ENCODE measurements at regions not wholly inside any gene's neighbourhood (a gene's known extent, or its start where the extent isn't known, plus 50 kb on each side); places are given as distances from the start of the nearest gene placed in this dataset.

DNA sequence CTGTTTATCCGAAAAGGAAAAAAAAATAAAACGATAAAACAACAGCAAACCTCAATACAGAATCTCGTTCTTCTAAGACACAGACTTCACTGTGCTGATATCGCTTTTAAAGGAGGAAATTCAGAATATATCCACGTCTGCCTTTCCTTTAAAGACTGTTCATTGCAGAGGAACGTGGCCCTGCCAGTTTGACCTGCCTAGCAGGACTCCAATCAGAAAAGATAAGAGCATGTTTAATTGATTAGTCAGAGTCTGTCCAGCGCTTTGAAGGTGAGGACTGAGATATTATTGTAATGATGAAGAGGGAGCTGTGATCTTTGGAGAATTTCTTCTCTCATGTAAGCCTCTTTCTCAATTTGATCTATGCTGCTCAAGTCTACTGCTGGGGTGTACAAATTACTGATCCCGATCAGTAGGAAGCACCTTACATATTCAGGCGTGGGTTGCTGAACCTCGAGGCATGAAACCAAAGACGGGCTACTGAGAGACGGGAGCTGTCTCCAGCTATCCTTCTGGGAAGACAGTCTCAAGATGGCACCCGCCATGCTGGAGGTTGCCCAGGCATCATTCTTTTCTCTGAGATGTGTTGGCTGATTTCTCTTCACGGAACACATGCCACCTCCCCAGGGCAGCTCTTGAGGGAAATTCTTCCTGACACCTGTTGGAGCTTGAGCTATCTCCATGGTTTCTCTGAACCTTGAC, 146.1 kb downstream of the SHOX start:
- WGBS, 2 donors (ENCODE audit: extremely low coverage in 2 of 2, insufficient read length in 2 of 2, insufficient replicate concordance in 1 of 2) = no CpG with 5 or more reads among the region's 14 CpGs
- Histone ChIP-seq H3K9me3 (replicated peaks in 1 of 2; ENCODE audit: control insufficient read depth in 2 of 2, insufficient read depth in 1 of 2, low read depth in 1 of 2, low read length in 2 of 2) (peaks cover 0 to 2% of the 10 kb centered on the region in 2 donors), H3K79me1 (ENCODE audit: low read depth, low read length) (no peaks in the 10 kb centered on the region), H3K27me3 (ENCODE audit: control insufficient read depth in 3 of 3, insufficient read depth in 3 of 3, low read depth in 1 of 3, low read length in 3 of 3) (peaks cover 0 to 5% (median 0%) of the 10 kb centered on the region in 3 experiments), H3K14ac (ENCODE audit: low read length) (no peak overlapping the region), H3K18ac (ENCODE audit: low read length) (no peak overlapping the region), H3K36me3 (replicated peaks in 1 of 2; ENCODE audit: control insufficient read depth in 2 of 2, insufficient read depth in 2 of 2, low read length in 2 of 2) (no peaks in the 10 kb centered on the region), H3K9ac (ENCODE audit: low read depth, low read length, poor library complexity) (no peak overlapping the region), H2BK15ac (ENCODE audit: low read length) (no peak overlapping the region), H3K4ac (ENCODE audit: low read length) (no peak overlapping the region), H2AK5ac (ENCODE audit: low read depth, low read length) (no peak overlapping the region), H2BK12ac (ENCODE audit: low read length) (no peak overlapping the region), H3K4me1 (ENCODE audit: control insufficient read depth in 2 of 2, insufficient read depth in 1 of 2, low read depth in 1 of 2, low read length in 2 of 2) (peaks cover 0 to 3% of the 10 kb centered on the region in 2 donors), H2AFZ (ENCODE audit: low read length) (no peak overlapping the region), H3K27ac (replicated peaks; ENCODE audit: low read length) (no peak overlapping the region), H3K4me2 (ENCODE audit: insufficient read depth, low read length, poor library complexity, severe bottlenecking) (no peak overlapping the region), H2BK120ac (ENCODE audit: low read depth, low read length) (no peak overlapping the region), H4K91ac (ENCODE audit: low read depth, low read length, poor library complexity) (no peak overlapping the region), H3K23ac (ENCODE audit: low read depth, low read length, poor library complexity) (no peak overlapping the region), H4K8ac (ENCODE audit: low read depth, low read length) (no peak overlapping the region), H3K4me3 (ENCODE audit: low read length in 2 of 2) (no peak overlapping the region), H2BK5ac (ENCODE audit: low read length) (no peak overlapping the region)
- no peak for DNase-seq (ENCODE audit: low spot score)

DNA sequence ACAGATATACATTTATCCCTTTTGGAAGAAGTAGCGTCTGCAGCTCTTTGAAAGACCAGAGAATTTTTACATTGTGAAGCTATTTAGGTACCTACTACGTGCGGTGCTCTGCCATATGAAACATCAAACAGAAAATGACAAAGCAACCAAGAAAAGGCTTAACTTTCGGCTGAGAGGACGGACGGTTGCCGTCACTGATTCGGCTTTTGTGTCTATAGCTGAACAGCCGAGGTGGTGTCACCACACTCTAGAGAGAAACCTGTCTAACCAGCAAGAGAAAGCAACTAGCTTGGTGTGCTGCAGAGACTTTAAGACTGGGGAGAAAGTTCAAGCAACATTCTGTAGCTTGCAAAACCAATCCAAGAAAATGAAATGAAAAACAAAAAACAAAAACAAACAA, 145.5 kb downstream of the SHOX start:
- Histone ChIP-seq H2BK12ac (ENCODE audit: low read length) (no peak overlapping the region), H3K9ac (ENCODE audit: low read depth, low read length, poor library complexity) (no peak overlapping the region), H4K8ac (ENCODE audit: low read depth, low read length) (no peak overlapping the region), H2BK120ac (ENCODE audit: low read depth, low read length) (no peak overlapping the region), H4K91ac (ENCODE audit: low read depth, low read length, poor library complexity) (no peak overlapping the region), H2BK5ac (ENCODE audit: low read length) (no peak overlapping the region), H3K27ac (replicated peaks; ENCODE audit: low read length) (no peak overlapping the region), H2AK5ac (ENCODE audit: low read depth, low read length) (no peak overlapping the region), H3K9me3 (replicated peaks in 1 of 2; ENCODE audit: control insufficient read depth in 2 of 2, insufficient read depth in 1 of 2, low read depth in 1 of 2, low read length in 2 of 2) (peaks cover 0 to 2% of the 10 kb centered on the region in 2 donors), H2BK15ac (ENCODE audit: low read length) (no peak overlapping the region), H3K18ac (ENCODE audit: low read length) (no peak overlapping the region), H3K14ac (ENCODE audit: low read length) (no peak overlapping the region), H3K36me3 (replicated peaks in 1 of 2; ENCODE audit: control insufficient read depth in 2 of 2, insufficient read depth in 2 of 2, low read length in 2 of 2) (no peaks in the 10 kb centered on the region), H3K79me1 (ENCODE audit: low read depth, low read length) (no peaks in the 10 kb centered on the region), H3K4me2 (ENCODE audit: insufficient read depth, low read length, poor library complexity, severe bottlenecking) (no peak overlapping the region), H3K4me1 (ENCODE audit: control insufficient read depth in 2 of 2, insufficient read depth in 1 of 2, low read depth in 1 of 2, low read length in 2 of 2) (no peaks in the 10 kb centered on the region), H2AFZ (ENCODE audit: low read length) (no peak overlapping the region), H3K4ac (ENCODE audit: low read length) (no peak overlapping the region), H3K4me3 (ENCODE audit: low read length in 2 of 2) (no peak overlapping the region), H3K27me3 (ENCODE audit: control insufficient read depth in 3 of 3, insufficient read depth in 3 of 3, low read depth in 1 of 3, low read length in 3 of 3) (peaks cover 0 to 5% (median 0%) of the 10 kb centered on the region in 3 experiments), H3K23ac (ENCODE audit: low read depth, low read length, poor library complexity) (no peak overlapping the region)
- no peak for DNase-seq (ENCODE audit: low spot score)
- WGBS, 2 donors (ENCODE audit: extremely low coverage in 2 of 2, insufficient read length in 2 of 2, insufficient replicate concordance in 1 of 2) = no CpG with 5 or more reads among the region's 9 CpGs

DNA sequence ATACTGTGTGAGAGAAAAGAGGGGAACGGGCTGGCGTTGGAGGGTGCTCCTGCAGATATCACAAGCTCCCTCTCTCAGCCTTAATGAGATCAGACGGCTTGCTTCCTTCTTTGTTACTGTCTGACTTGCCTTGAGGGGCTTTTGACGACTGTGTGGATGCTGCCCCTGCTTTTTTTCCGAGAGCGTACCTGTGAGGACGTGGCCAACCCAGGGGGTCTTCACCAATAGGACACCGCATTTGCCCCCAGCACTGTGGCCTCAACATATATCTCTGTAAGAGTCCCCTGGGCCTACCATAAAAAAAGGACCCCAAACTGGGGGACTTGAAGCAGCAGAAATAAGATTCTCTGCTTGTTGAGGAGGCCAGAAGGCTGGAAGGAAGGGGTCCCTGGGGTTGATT, 143.9 kb downstream of the SHOX start:
- Histone ChIP-seq H3K4me1 (ENCODE audit: control insufficient read depth in 2 of 2, insufficient read depth in 1 of 2, low read depth in 1 of 2, low read length in 2 of 2) (peaks cover 0 to 3% of the 10 kb centered on the region in 2 donors), H2AK5ac (ENCODE audit: low read depth, low read length) (no peak overlapping the region), H2AFZ (ENCODE audit: low read length) (no peak overlapping the region), H3K36me3 (replicated peaks in 1 of 2; ENCODE audit: control insufficient read depth in 2 of 2, insufficient read depth in 2 of 2, low read length in 2 of 2) (no peaks in the 10 kb centered on the region), H3K4me3 (ENCODE audit: low read length in 2 of 2) (no peak overlapping the region), H4K91ac (ENCODE audit: low read depth, low read length, poor library complexity) (no peak overlapping the region), H2BK120ac (ENCODE audit: low read depth, low read length) (no peak overlapping the region), H3K4ac (ENCODE audit: low read length) (no peak overlapping the region), H3K23ac (ENCODE audit: low read depth, low read length, poor library complexity) (no peak overlapping the region), H3K79me1 (ENCODE audit: low read depth, low read length) (no peaks in the 10 kb centered on the region), H3K18ac (ENCODE audit: low read length) (no peak overlapping the region), H3K4me2 (ENCODE audit: insufficient read depth, low read length, poor library complexity, severe bottlenecking) (no peak overlapping the region), H2BK5ac (ENCODE audit: low read length) (no peak overlapping the region), H3K9ac (ENCODE audit: low read depth, low read length, poor library complexity) (no peak overlapping the region), H4K8ac (ENCODE audit: low read depth, low read length) (no peak overlapping the region), H3K9me3 (replicated peaks in 1 of 2; ENCODE audit: control insufficient read depth in 2 of 2, insufficient read depth in 1 of 2, low read depth in 1 of 2, low read length in 2 of 2) (peaks cover 0 to 2% of the 10 kb centered on the region in 2 donors), H3K14ac (ENCODE audit: low read length) (no peak overlapping the region), H2BK15ac (ENCODE audit: low read length) (no peak overlapping the region), H2BK12ac (ENCODE audit: low read length) (no peak overlapping the region), H3K27ac (replicated peaks; ENCODE audit: low read length) (no peak overlapping the region), H3K27me3 (ENCODE audit: control insufficient read depth in 3 of 3, insufficient read depth in 3 of 3, low read depth in 1 of 3, low read length in 3 of 3) (peaks cover 0 to 5% (median 0%) of the 10 kb centered on the region in 3 experiments)
- WGBS, 2 donors (ENCODE audit: extremely low coverage in 2 of 2, insufficient read length in 2 of 2, insufficient replicate concordance in 1 of 2) = no CpG with 5 or more reads among the region's 8 CpGs
- no peak for DNase-seq (ENCODE audit: low spot score)

DNA sequence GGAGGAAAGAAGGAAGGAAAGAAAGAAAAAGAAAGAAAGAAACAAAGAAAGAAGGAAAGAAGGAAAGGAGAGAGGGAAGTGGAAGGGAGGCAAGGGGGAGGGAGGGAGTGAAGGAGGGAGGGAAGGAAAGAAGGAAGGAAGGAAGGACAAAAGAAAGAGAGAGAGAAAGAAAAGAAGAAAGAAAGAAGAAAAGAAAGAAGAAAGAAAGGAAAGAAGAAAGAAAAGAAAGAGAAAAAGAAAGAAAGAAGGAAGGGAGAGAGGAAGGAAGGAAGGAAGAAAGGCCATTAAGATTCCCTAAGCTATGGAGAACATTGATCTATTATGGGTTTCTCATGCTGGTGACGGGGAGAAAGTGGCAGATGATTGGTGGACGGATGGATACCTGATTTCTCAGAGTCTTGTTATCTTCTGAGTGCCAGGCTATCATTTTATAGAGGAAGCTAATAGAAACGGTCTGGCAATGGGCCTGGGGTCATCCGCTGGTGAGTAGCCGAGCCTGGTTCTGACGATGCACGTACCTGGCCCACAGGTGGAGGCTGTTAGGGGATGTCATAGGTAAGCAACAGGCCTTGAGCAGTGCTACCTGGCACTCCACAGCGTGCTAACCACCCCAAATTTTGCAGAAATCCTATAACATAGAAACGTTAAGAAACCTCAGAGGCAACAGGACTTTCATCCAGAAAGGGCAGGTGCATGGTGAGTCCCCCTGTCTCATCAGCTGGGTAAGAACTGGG, 142.9 kb downstream of the SHOX start:
- no CpG with 5 or more reads among the region's 9 CpGs for WGBS, 2 donors (ENCODE audit: extremely low coverage in 2 of 2, insufficient read length in 2 of 2, insufficient replicate concordance in 1 of 2)
- peaks cover 0 to under 1% of the 10 kb centered on the region in 2 donors for H3K9me3 ChIP-seq (replicated peaks in 1 of 2; ENCODE audit: control insufficient read depth in 2 of 2, insufficient read depth in 1 of 2, low read depth in 1 of 2, low read length in 2 of 2)

More for the DNA sequence above, 142.9 kb downstream of the SHOX start:
- no peak for DNase-seq (ENCODE audit: low spot score)
- Histone ChIP-seq H3K4me3 (ENCODE audit: low read length in 2 of 2) (no peak overlapping the region), H3K14ac (ENCODE audit: low read length) (peak overlapping the region; percentile 57), H3K4me2 (ENCODE audit: insufficient read depth, low read length, poor library complexity, severe bottlenecking) (no peak overlapping the region), H4K91ac (ENCODE audit: low read depth, low read length, poor library complexity) (no peak overlapping the region), H3K4ac (ENCODE audit: low read length) (no peak overlapping the region), H3K9ac (ENCODE audit: low read depth, low read length, poor library complexity) (peak overlapping the region; percentile 27), H3K23ac (ENCODE audit: low read depth, low read length, poor library complexity) (no peak overlapping the region), H2BK120ac (ENCODE audit: low read depth, low read length) (no peak overlapping the region), H3K27me3 (ENCODE audit: control insufficient read depth in 3 of 3, insufficient read depth in 3 of 3, low read depth in 1 of 3, low read length in 3 of 3) (peaks cover 0 to 5% (median 0%) of the 10 kb centered on the region in 3 experiments), H3K4me1 (ENCODE audit: control insufficient read depth in 2 of 2, insufficient read depth in 1 of 2, low read depth in 1 of 2, low read length in 2 of 2) (peaks cover 0 to 3% of the 10 kb centered on the region in 2 donors), H2AK5ac (ENCODE audit: low read depth, low read length) (no peak overlapping the region), H2BK5ac (ENCODE audit: low read length) (no peak overlapping the region), H2AFZ (ENCODE audit: low read length) (no peak overlapping the region), H3K36me3 (replicated peaks in 1 of 2; ENCODE audit: control insufficient read depth in 2 of 2, insufficient read depth in 2 of 2, low read length in 2 of 2) (no peaks in the 10 kb centered on the region), H3K18ac (ENCODE audit: low read length) (no peak overlapping the region), H3K79me1 (ENCODE audit: low read depth, low read length) (no peaks in the 10 kb centered on the region), H2BK15ac (ENCODE audit: low read length) (no peak overlapping the region), H4K8ac (ENCODE audit: low read depth, low read length) (no peak overlapping the region), H2BK12ac (ENCODE audit: low read length) (no peak overlapping the region), H3K27ac (replicated peaks; ENCODE audit: low read length) (no peak overlapping the region)
